K562 (cell line): ENCODE measurements at regions not wholly inside any gene's neighbourhood (a gene's known extent, or its start where the extent isn't known, plus 50 kb on each side); places are given as distances from the start of the nearest gene placed in this dataset.
A peak's percentile ranks its signal among the peaks of the same experiment; 100 is the strongest.

Experiments used
- ARNT ChIP-seq, 2 experiments: fragments of 450-650 bp; IDR thresholded peaks; 2 replicates each; pipeline ENCODE4 v1.6.1; 2016; ENCODE audit warnings: mild to moderate bottlenecking in 1 of 2
- CBX3 ChIP-seq, 2 experiments: IDR thresholded peaks; 1 replicate in 1 of 2; 2 replicates in 1 of 2; pipeline ENCODE4 v1.6.1; 2012; ENCODE audit warnings: inconsistent platforms in 2 of 2, low read length in 2 of 2, borderline replicate concordance in 1 of 2, control low read depth in 1 of 2
- CEBPG ChIP-seq, 3 experiments: fragments of 200-800 bp in 1 of 3; sonication (Bioruptor generic) in 1 of 3; sonication (generic) in 1 of 3; formaldehyde crosslinking in 1 of 3; IDR thresholded peaks in 2 of 3; conservative IDR thresholded peaks in 1 of 3; 2 replicates each; pipeline versions ENCODE4 v1.6.1 to v1.8.0; 2016 to 2022; ENCODE audit warnings: missing compliant biosample characterization in 2 of 3, missing genetic modification characterization in 2 of 3, mild to moderate bottlenecking in 1 of 3, missing genetic modification reagents in 1 of 3
- EGR1 ChIP-seq: fragments of 450-650 bp; conservative IDR thresholded peaks from 2 replicates; pipeline ENCODE4 v1.6.1; 2017; ENCODE audit warnings: mild to moderate bottlenecking
- ETV6 ChIP-seq, 3 experiments: fragments of 150-350 bp in 1 of 3; sonication (generic) in 1 of 3; formaldehyde crosslinking in 1 of 3; IDR thresholded peaks; 2 replicates each; pipeline versions ENCODE4 v1.6.1 to v1.8.0; 2014 to 2022; ENCODE audit warnings: borderline replicate concordance in 2 of 3, low read depth in 2 of 3, antibody characterized with exemption in 1 of 3, low read length in 1 of 3, mild to moderate bottlenecking in 1 of 3, missing genetic modification reagents in 1 of 3
- GATAD2B ChIP-seq: fragments of 450-650 bp; IDR thresholded peaks from 2 replicates; pipeline ENCODE4 v1.6.1; 2017; ENCODE audit warnings: mild to moderate bottlenecking, borderline replicate concordance
- HCFC1 ChIP-seq: IDR thresholded peaks from 2 replicates; pipeline ENCODE4 v1.6.1; 2012; ENCODE audit warnings: low read depth, low read length, improper control_type of control experiment
- KDM1A ChIP-seq, 2 experiments: fragments of 450-650 bp; IDR thresholded peaks; 2 replicates each; pipeline ENCODE4 v1.6.1; 2016; ENCODE audit warnings: mild to moderate bottlenecking in 2 of 2
- KDM5B ChIP-seq: fragments of 200-600 bp; sonication (generic); IDR thresholded peaks from 2 replicates; pipeline ENCODE4 v1.6.1; 2012; ENCODE audit warnings: low read depth, mild to moderate bottlenecking, moderate library complexity, low read length, control low read depth, inconsistent platforms; ENCODE audit not compliant: insufficient replicate concordance
- KHSRP ChIP-seq: fragments of 450-650 bp; IDR thresholded peaks from 2 replicates; pipeline ENCODE4 v1.6.1; 2017
- MAFG ChIP-seq: fragments of 450-650 bp; conservative IDR thresholded peaks from 2 replicates; pipeline ENCODE4 v1.6.1; 2016; ENCODE audit warnings: missing genetic modification characterization, missing compliant biosample characterization
- MTF1 ChIP-seq: fragments of 250-450 bp; sonication (Bioruptor Pico); IDR thresholded peaks from 2 replicates; pipeline ENCODE4 v1.9.0; 2021; ENCODE audit warnings: moderate library complexity, mild to moderate bottlenecking, inconsistent platforms, borderline replicate concordance
- NCOA2 ChIP-seq, 2 experiments: fragments of 450-650 bp; IDR thresholded peaks; 2 replicates each; pipeline ENCODE4 v1.6.1; 2018; ENCODE audit warnings: mild to moderate bottlenecking in 2 of 2, moderate library complexity in 1 of 2; ENCODE audit not compliant: partially characterized antibody in 2 of 2
- NUFIP1 ChIP-seq: fragments of 450-650 bp; IDR thresholded peaks from 2 replicates; pipeline ENCODE4 v1.6.1; 2018; ENCODE audit not compliant: partially characterized antibody
- PCBP1 ChIP-seq: fragments of 200-400 bp; formaldehyde crosslinking; IDR thresholded peaks from 2 replicates; pipeline ENCODE4 v1.6.1; 2018; ENCODE audit warnings: mild to moderate bottlenecking, low read depth, low read length; ENCODE audit not compliant: poor library complexity, severe bottlenecking
- PRPF4 ChIP-seq: fragments of 200-400 bp; formaldehyde crosslinking; IDR thresholded peaks from one replicate; pipeline ENCODE4 v1.6.1; 2017; ENCODE audit warnings: low read length, low read depth, mild to moderate bottlenecking; ENCODE audit not compliant: insufficient read depth, poor library complexity, severe bottlenecking
- SMAD3 ChIP-seq: fragments of 450-650 bp; formaldehyde crosslinking; conservative IDR thresholded peaks from 2 replicates; pipeline ENCODE4 v1.4.0; 2020; ENCODE audit warnings: mild to moderate bottlenecking
- SMARCC2 ChIP-seq: fragments of 450-650 bp; IDR thresholded peaks from 2 replicates; pipeline ENCODE4 v1.6.1; 2017; ENCODE audit warnings: antibody characterized with exemption, moderate library complexity, mild to moderate bottlenecking, low read depth
- SUPT5H ChIP-seq: fragments of 450-650 bp; IDR thresholded peaks from 2 replicates; pipeline ENCODE4 v1.6.1; 2016
- TAF15 ChIP-seq: fragments of 200-400 bp; formaldehyde crosslinking; IDR thresholded peaks from 2 replicates; pipeline ENCODE4 v1.6.1; 2017; ENCODE audit warnings: mild to moderate bottlenecking, low read depth, low read length, moderate library complexity
- ZBTB8A ChIP-seq: fragments of 450-650 bp; IDR thresholded peaks from 2 replicates; pipeline ENCODE4 v1.6.1; 2018; ENCODE audit warnings: mild to moderate bottlenecking, moderate library complexity; ENCODE audit not compliant: partially characterized antibody
- ZNF224 ChIP-seq: sonication (generic); formaldehyde crosslinking; IDR thresholded peaks from 2 replicates; pipeline ENCODE4 v1.8.0; 2022; ENCODE audit warnings: mild to moderate bottlenecking, missing genetic modification reagents
- ZNF263 ChIP-seq: sonication (generic); formaldehyde crosslinking; IDR thresholded peaks from 2 replicates; pipeline ENCODE4 v1.8.0; 2022; ENCODE audit warnings: mild to moderate bottlenecking, missing genetic modification reagents, borderline replicate concordance
- TF ChIP-seq, protein P1 (sequence below): sonication (generic); formaldehyde crosslinking; IDR thresholded peaks from 2 replicates; pipeline ENCODE4 v1.8.1; 2023; ENCODE audit warnings: mild to moderate bottlenecking, missing genetic modification reagents
- TF ChIP-seq, protein P2 (sequence below): fragments of 250-450 bp; sonication (Bioruptor Pico); IDR thresholded peaks from 2 replicates; pipeline ENCODE4 v1.5.0; 2021
- TF ChIP-seq, protein P3 (sequence below): fragments of 450-650 bp; formaldehyde crosslinking; IDR thresholded peaks from 2 replicates; pipeline ENCODE4 v1.4.0; 2022; ENCODE audit warnings: missing genetic modification characterization

DNA sequence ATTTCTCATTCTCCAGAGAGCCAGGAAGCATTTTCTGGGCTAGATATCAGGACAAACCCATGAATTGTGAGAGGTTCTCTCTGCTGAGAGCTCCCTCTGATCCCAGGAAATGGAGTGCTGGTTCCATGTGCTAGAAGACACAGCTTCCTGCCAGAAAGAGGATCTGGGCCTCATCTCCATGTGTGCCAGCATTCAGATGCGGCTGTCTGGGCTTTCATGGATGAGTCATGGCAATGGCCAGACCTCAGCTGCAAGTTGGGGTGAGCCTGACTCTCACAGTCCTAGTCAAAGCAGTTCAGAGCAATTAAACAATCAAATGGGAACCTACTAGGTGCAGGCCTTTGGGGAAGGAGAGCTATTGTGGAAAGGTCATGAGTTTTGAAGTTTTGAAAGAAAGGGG is 82.3 kb upstream of the EED start (continued):
- TF ChIP-seq ZBTB8A (no peak), KDM5B (no peak), SUPT5H (no peak), PCBP1 (no peak), KHSRP (no peak), CEBPG (CRISPR knock-in tag; IDR thresholded peaks at IDR 0.05) (no peak), CEBPG (tag; conservative IDR thresholded peaks at IDR 0.05 in 1 of 2, IDR thresholded peaks at IDR 0.05 in 1 of 2) (no peak), NUFIP1 (no peak), GATAD2B (no peak), ETV6 (IDR thresholded peaks at IDR 0.05; ENCODE audit: borderline replicate concordance in 1 of 2, low read depth in 2 of 2, low read length in 1 of 2) (no peak), ETV6 (CRISPR knock-in tag; IDR thresholded peaks at IDR 0.05; ENCODE audit: borderline replicate concordance) (no peak), TAF15 (no peak), MTF1 (CRISPR knock-in tag) (no peak), HCFC1 (no peak), ZNF263 (CRISPR knock-in tag) (no peak), MAFG (no peak), PRPF4 (no peak), SMARCC2 (0 out of 2 replicates have a peak, but pooled peaks have one; percentile 18), EGR1 (no peak), CBX3 (IDR thresholded peaks at IDR 0.05; ENCODE audit: borderline replicate concordance in 1 of 2, low read length in 2 of 2) (no peak), SMAD3 (peak; percentile 50; the same call in 1 of the 2 replicates), KDM1A (IDR thresholded peaks at IDR 0.05) (no peak), NCOA2 (IDR thresholded peaks at IDR 0.05; ENCODE audit: partially characterized antibody in 2 of 2) (no peak), ARNT (IDR thresholded peaks at IDR 0.05) (no peak), ZNF224 (CRISPR knock-in tag) (no peak)
- TF ChIP-seq, protein P1, sequence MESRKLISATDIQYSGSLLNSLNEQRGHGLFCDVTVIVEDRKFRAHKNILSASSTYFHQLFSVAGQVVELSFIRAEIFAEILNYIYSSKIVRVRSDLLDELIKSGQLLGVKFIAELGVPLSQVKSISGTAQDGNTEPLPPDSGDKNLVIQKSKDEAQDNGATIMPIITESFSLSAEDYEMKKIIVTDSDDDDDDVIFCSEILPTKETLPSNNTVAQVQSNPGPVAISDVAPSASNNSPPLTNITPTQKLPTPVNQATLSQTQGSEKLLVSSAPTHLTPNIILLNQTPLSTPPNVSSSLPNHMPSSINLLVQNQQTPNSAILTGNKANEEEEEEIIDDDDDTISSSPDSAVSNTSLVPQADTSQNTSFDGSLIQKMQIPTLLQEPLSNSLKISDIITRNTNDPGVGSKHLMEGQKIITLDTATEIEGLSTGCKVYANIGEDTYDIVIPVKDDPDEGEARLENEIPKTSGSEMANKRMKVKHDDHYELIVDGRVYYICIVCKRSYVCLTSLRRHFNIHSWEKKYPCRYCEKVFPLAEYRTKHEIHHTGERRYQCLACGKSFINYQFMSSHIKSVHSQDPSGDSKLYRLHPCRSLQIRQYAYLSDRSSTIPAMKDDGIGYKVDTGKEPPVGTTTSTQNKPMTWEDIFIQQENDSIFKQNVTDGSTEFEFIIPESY (CRISPR knock-in tag) = no peak
- TF ChIP-seq, protein P2, sequence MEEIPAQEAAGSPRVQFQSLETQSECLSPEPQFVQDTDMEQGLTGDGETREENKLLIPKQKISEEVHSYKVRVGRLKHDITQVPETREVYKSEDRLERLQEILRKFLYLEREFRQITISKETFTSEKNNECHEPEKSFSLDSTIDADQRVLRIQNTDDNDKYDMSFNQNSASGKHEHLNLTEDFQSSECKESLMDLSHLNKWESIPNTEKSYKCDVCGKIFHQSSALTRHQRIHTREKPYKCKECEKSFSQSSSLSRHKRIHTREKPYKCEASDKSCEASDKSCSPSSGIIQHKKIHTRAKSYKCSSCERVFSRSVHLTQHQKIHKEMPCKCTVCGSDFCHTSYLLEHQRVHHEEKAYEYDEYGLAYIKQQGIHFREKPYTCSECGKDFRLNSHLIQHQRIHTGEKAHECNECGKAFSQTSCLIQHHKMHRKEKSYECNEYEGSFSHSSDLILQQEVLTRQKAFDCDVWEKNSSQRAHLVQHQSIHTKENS (CRISPR knock-in tag) = no peak
- TF ChIP-seq, protein P3, sequence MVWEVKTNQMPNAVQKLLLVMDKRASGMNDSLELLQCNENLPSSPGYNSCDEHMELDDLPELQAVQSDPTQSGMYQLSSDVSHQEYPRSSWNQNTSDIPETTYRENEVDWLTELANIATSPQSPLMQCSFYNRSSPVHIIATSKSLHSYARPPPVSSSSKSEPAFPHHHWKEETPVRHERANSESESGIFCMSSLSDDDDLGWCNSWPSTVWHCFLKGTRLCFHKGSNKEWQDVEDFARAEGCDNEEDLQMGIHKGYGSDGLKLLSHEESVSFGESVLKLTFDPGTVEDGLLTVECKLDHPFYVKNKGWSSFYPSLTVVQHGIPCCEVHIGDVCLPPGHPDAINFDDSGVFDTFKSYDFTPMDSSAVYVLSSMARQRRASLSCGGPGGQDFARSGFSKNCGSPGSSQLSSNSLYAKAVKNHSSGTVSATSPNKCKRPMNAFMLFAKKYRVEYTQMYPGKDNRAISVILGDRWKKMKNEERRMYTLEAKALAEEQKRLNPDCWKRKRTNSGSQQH (CRISPR knock-in tag) = no peak
